Esophagus squamous epithelium (tissue), 5 donors: ENCODE measurements at regions not wholly inside any gene's neighbourhood (a gene's known extent, or its start where the extent isn't known, plus 50 kb on each side); places are given as distances from the start of the nearest gene placed in this dataset.

Source experiments
- DNase-seq: peaks from one replicate; lab custom pipeline; 2025; lab: John Stamatoyannopoulos, UW
- H3K27ac ChIP-seq, 4 donors: fragments of 200-600 bp; sonication (generic); one replicate each; pipeline ENCODE4 v1.5.1; 2016 to 2019; ENCODE audit warnings: mild to moderate bottlenecking in 1 of 4
- H3K27me3 ChIP-seq, 4 donors: fragments of 200-600 bp; sonication (generic); 1 replicate in 3 of 4; 2 replicates in 1 of 4; pipeline versions ENCODE4 v1.5.1 to v1.6.0; 2017 to 2021; ENCODE audit warnings: antibody characterized with exemption in 1 of 4
- H3K36me3 ChIP-seq, 3 donors: fragments of 200-600 bp; sonication (generic); one replicate each; pipeline ENCODE4 v1.5.1; 2016 to 2019
- H3K4me1 ChIP-seq, 3 donors: fragments of 200-600 bp; sonication (generic); one replicate each; pipeline ENCODE4 v1.5.1; 2017 to 2019
- H3K4me3 ChIP-seq, 4 donors: fragments of 200-600 bp; sonication (generic); 1 replicate in 3 of 4; 2 replicates in 1 of 4; pipeline ENCODE4 v1.5.1; 2016 to 2019; ENCODE audit warnings: mild to moderate bottlenecking in 2 of 4, moderate library complexity in 1 of 4
- H3K9me3 ChIP-seq, 3 donors: fragments of 200-600 bp; sonication (generic); one replicate each; pipeline ENCODE4 v1.5.1; 2016 to 2019
- POLR2A ChIP-seq, 4 donors: fragments of 450-650 bp; IDR thresholded peaks; one replicate each; pipeline ENCODE4 v1.6.1; 2017; ENCODE audit warnings: antibody characterized with exemption in 4 of 4, mild to moderate bottlenecking in 4 of 4, moderate library complexity in 3 of 4
- WGBS, 2 donors: methylation state at CpG; one replicate each; pipeline ENCODE4 v1.1.5; 2018; 5-methylcytosine and 5-hydroxymethylcytosine counted together
- intact Hi-C: fragments of 100-400 bp; cut with DNase I; formaldehyde crosslinking; loops from one replicate; pipeline ENCODE4 v1.15.0; 2022
- TF ChIP-seq, protein P1 (sequence below), 6 experiments: fragments of 450-650 bp in 4 of 6; fragments of 200-600 bp in 2 of 6; sonication (generic) in 2 of 6; IDR thresholded peaks; one replicate each; pipeline ENCODE4 v1.5.1; 2016 to 2019; ENCODE audit warnings: antibody characterized with exemption in 6 of 6, mild to moderate bottlenecking in 4 of 6, moderate library complexity in 4 of 6
- donor health status: DM: yes; HTN: yes; CAD: no.

DNA sequence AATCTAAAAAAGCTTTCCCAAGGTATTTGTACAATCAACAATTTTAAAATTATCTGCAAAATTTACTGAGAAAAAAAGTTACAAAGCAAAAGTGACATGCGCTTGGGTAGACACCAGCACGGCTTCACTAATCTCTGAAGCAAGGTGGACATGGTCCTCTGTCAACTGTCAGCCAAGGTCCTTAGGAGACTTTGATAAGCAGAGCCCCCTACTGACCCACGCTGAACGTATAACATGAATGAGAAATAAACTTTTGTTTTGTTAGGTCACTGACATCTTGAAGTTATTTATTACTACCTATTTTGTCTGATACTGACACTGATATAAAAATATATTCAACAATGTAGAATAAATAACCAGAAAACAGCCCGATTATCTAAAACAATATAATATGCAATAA is 100.7 kb upstream of the OBI1 start:
- TF ChIP-seq POLR2A (IDR thresholded peaks at IDR 0.05), result no peak
- TF ChIP-seq, protein P1, sequence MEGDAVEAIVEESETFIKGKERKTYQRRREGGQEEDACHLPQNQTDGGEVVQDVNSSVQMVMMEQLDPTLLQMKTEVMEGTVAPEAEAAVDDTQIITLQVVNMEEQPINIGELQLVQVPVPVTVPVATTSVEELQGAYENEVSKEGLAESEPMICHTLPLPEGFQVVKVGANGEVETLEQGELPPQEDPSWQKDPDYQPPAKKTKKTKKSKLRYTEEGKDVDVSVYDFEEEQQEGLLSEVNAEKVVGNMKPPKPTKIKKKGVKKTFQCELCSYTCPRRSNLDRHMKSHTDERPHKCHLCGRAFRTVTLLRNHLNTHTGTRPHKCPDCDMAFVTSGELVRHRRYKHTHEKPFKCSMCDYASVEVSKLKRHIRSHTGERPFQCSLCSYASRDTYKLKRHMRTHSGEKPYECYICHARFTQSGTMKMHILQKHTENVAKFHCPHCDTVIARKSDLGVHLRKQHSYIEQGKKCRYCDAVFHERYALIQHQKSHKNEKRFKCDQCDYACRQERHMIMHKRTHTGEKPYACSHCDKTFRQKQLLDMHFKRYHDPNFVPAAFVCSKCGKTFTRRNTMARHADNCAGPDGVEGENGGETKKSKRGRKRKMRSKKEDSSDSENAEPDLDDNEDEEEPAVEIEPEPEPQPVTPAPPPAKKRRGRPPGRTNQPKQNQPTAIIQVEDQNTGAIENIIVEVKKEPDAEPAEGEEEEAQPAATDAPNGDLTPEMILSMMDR (IDR thresholded peaks at IDR 0.05), result no peak
- DNase-seq, result no peak
- Histone ChIP-seq H3K4me3 (no peak overlapping the region), H3K27me3 (peaks cover 0 to 8% (median 0%) of the 10 kb centered on the region in 4 donors), H3K9me3 (no peaks in the 10 kb centered on the region), H3K4me1 (no peaks in the 10 kb centered on the region), H3K27ac (no peak overlapping the region), H3K36me3 (no peaks in the 10 kb centered on the region)
- intact Hi-C loops, result no loop called here
- WGBS, 2 donors, result 70 to 78% methylated on average over 5 of the region's 5 CpGs

- TF ChIP-seq POLR2A (IDR thresholded peaks at IDR 0.05), result no peak
- TF ChIP-seq, protein P1 (IDR thresholded peaks at IDR 0.05), result no peak
- intact Hi-C loops, result no loop called here
- whole genome bisulfite sequencing, 2 donors, result 75 to 80% methylated on average over 4 of the region's 4 CpGs
Measured at GRCh38 chr13:78758549-78758948, 99.6 kb upstream of the OBI1 start.

DNA sequence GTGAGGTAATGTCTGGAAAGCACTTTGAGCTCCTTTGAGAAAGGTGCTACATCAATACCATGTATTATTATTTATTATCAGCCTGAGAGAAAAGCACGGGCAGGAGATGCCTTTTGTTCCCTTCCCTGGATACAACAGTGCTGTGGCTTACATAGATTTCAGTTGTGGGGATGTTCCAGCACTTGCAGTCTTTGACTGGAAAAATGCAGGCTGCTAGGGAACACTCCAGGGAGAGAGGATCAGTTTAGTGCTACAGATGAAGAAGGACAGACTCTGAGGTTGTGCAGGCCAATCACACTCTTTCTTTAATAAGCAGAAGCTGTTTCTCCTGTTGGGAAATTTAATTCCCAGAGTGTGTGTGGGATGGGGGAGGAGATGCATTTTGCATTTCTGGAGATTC is 94.5 kb upstream of the OBI1 start:
- Histone ChIP-seq H3K36me3 (no peaks in the 10 kb centered on the region), H3K4me1 (no peaks in the 10 kb centered on the region), H3K27ac (no peak overlapping the region), H3K4me3 (no peak overlapping the region), H3K9me3 (no peaks in the 10 kb centered on the region), H3K27me3 (peaks cover 0 to 2% (median 0%) of the 10 kb centered on the region in 4 donors)
- TF ChIP-seq, protein P1 (IDR thresholded peaks at IDR 0.05), result no peak
- TF ChIP-seq POLR2A (IDR thresholded peaks at IDR 0.05), result no peak
- WGBS, 2 donors, result 20 to 43% methylated on average over 1 of the region's 1 CpG
- no peak for DNase-seq
- intact Hi-C loops, result no loop called here

More at GRCh38 chr13:78758549-78758948, 99.6 kb upstream of the OBI1 start:
- no peaks in the 10 kb centered on the region for H3K9me3 ChIP-seq
- no peak for DNase-seq
- H3K4me1 ChIP-seq, result no peaks in the 10 kb centered on the region
- no peak overlapping the region for H3K27ac ChIP-seq
- peaks cover 0 to 8% (median 0%) of the 10 kb centered on the region in 4 donors for H3K27me3 ChIP-seq
- H3K36me3 ChIP-seq, result no peaks in the 10 kb centered on the region
- no peak overlapping the region for H3K4me3 ChIP-seq

GRCh38 chr13:78750735-78751134 is 91.8 kb upstream of the OBI1 start:
- no peaks in the 10 kb centered on the region for H3K4me1 ChIP-seq
- H3K9me3 ChIP-seq, result no peaks in the 10 kb centered on the region
- WGBS, 2 donors, result 84 to 85% methylated on average over 2 of the region's 2 CpGs
- DNase-seq, result no peak
- no peak overlapping the region for H3K4me3 ChIP-seq
- intact Hi-C loops, result no loop called here
- no peaks in the 10 kb centered on the region for H3K36me3 ChIP-seq
- TF ChIP-seq POLR2A (IDR thresholded peaks at IDR 0.05), result no peak
- TF ChIP-seq, protein P1 (IDR thresholded peaks at IDR 0.05), result no peak
- no peaks in the 10 kb centered on the region for H3K27me3 ChIP-seq
- H3K27ac ChIP-seq, result no peak overlapping the region

GRCh38 chr13:78743973-78744372 is 85.0 kb upstream of the OBI1 start:
- no peak overlapping the region for H3K27ac ChIP-seq
- intact Hi-C loops, result no loop called here
- WGBS, 2 donors, result 64 to 70% methylated on average over 3 of the region's 3 CpGs

More at GRCh38 chr13:78743973-78744372, 85.0 kb upstream of the OBI1 start:
- TF ChIP-seq POLR2A (IDR thresholded peaks at IDR 0.05), result no peak
- TF ChIP-seq, protein P1 (IDR thresholded peaks at IDR 0.05), result no peak
- Histone ChIP-seq H3K4me1 (no peaks in the 10 kb centered on the region), H3K9me3 (no peaks in the 10 kb centered on the region), H3K36me3 (no peaks in the 10 kb centered on the region), H3K27me3 (peaks cover 0 to 4% (median 0%) of the 10 kb centered on the region in 4 donors), H3K4me3 (no peak overlapping the region)
- DNase-seq, result no peak
